HepG2 (cell line): ENCODE measurements at regions not wholly inside any gene's neighbourhood (a gene's known extent, or its start where the extent isn't known, plus 50 kb on each side); places are given as distances from the start of the nearest gene placed in this dataset.

ENCODE experiments used
- ATAC-seq: fragments of 200-7000 bp; cut with Tn5 transposase; 3 replicates; pipeline ENCODE4 v1.9.1; 2020; ENCODE audit warnings: mild to moderate bottlenecking, moderate library complexity
- BruUV-seq: library from RNA; stranded (reverse); fragments of 400-500 nt; replicated peaks from 2 replicates; lab custom pipeline; 2021; lab: Mats Ljungman, UMichigan
- CTCF ChIA-PET: fragments of 300-600 bp; formaldehyde crosslinking; extraction: SDS; loops from one replicate; lab custom pipeline; 2021; ENCODE audit warnings: low total read pairs, inconsistent platforms, low intra/inter-chr PET ratio; lab: Yijun Ruan, JAX
- POLR2A ChIA-PET: fragments of 350-600 bp; sonication (Branson Sonifier 250); formaldehyde crosslinking; loops from one replicate; lab custom pipeline; 2020; ENCODE audit warnings: antibody characterized with exemption, inconsistent platforms; lab: Yijun Ruan, JAX
- DNase-seq: peaks from one replicate; pipeline ENCODE4 v3.0.0-alpha.2; 2015; ENCODE audit warnings: low spot score
- FAIRE-seq: peaks from 3 replicates; lab custom pipeline; 2011; peaks lifted over from hg19 to GRCh38; lab: Jason Lieb, UNC
- H2AFZ ChIP-seq: one replicate; pipeline ENCODE4 v1.6.1; 2011; ENCODE audit warnings: low read length, inconsistent platforms
- H3K27ac ChIP-seq: fragments of 300-600 bp; 3 replicates; pipeline ENCODE4 v1.8.0; 2011; ENCODE audit warnings: mixed run types, mild to moderate bottlenecking, mixed read lengths, low read length, inconsistent platforms; ENCODE audit not compliant: insufficient read depth; ENCODE audit errors: extremely low read length
- H3K27me3 ChIP-seq, 2 experiments: fragments of 200-600 bp in 1 of 2; 2 replicates in 1 of 2; 3 replicates in 1 of 2; pipeline versions ENCODE4 v1.6.0 to v1.8.0; 2011; ENCODE audit warnings: low read length in 2 of 2, mild to moderate bottlenecking in 2 of 2, moderate library complexity in 2 of 2, inconsistent platforms in 1 of 2; ENCODE audit not compliant: insufficient read depth in 2 of 2, control insufficient read depth in 1 of 2
- H3K36me3 ChIP-seq, 2 experiments: fragments of 200-600 bp in 1 of 2; replicated peaks in 1 of 2; 2 replicates in 1 of 2; 3 replicates in 1 of 2; pipeline versions ENCODE4 v1.5.1 to v1.8.0; 2011; ENCODE audit warnings: low read length in 2 of 2, inconsistent platforms in 1 of 2; ENCODE audit not compliant: insufficient read depth in 2 of 2, control insufficient read depth in 1 of 2
- H3K4me1 ChIP-seq: 2 replicates; pipeline ENCODE4 v1.5.1; 2012; ENCODE audit warnings: low read length, inconsistent platforms; ENCODE audit not compliant: insufficient read depth
- H3K4me2 ChIP-seq: 2 replicates; pipeline ENCODE4 v1.6.0; 2011; ENCODE audit warnings: low read depth, low read length, inconsistent platforms
- H3K4me3 ChIP-seq, 3 experiments: fragments of 200-600 bp in 1 of 3; sonication (generic), shearing (Covaris generic) in 1 of 3; replicated peaks in 1 of 3; 2 replicates each; pipeline ENCODE4 v1.5.1; 2011 to 2016; ENCODE audit warnings: low read length in 3 of 3, inconsistent platforms in 2 of 3, low read depth in 2 of 3, mild to moderate bottlenecking in 2 of 3, control low read depth in 1 of 3, mixed read lengths in 1 of 3; ENCODE audit not compliant: insufficient read depth in 1 of 3
- H3K79me2 ChIP-seq: one replicate; pipeline ENCODE4 v1.6.1; 2011; ENCODE audit warnings: low read length, inconsistent platforms; ENCODE audit not compliant: insufficient read depth
- H3K9ac ChIP-seq: 2 replicates; pipeline ENCODE4 v1.6.0; 2011; ENCODE audit warnings: mild to moderate bottlenecking, low read depth, low read length, inconsistent platforms; ENCODE audit not compliant: insufficient read depth
- H3K9me3 ChIP-seq: 2 replicates; pipeline ENCODE4 v1.5.1; 2012; ENCODE audit warnings: mild to moderate bottlenecking, low read length
- H4K20me1 ChIP-seq: 2 replicates; pipeline ENCODE4 v1.6.0; 2011; ENCODE audit warnings: inconsistent platforms, mild to moderate bottlenecking, low read length, moderate library complexity; ENCODE audit not compliant: insufficient read depth
- CEBPG ChIP-seq: IDR thresholded peaks from 2 replicates; pipeline ENCODE4 v1.6.1; 2016
- ISL2 ChIP-seq: sonication (generic); formaldehyde crosslinking; IDR thresholded peaks from 2 replicates; pipeline ENCODE4 v1.5.0; 2020; ENCODE audit warnings: missing genetic modification reagents
- KDM4B ChIP-seq: sonication (generic); formaldehyde crosslinking; IDR thresholded peaks from 2 replicates; pipeline ENCODE4 v1.4.0; 2020; ENCODE audit warnings: missing genetic modification reagents
- MEF2D ChIP-seq: sonication (generic); formaldehyde crosslinking; IDR thresholded peaks from 2 replicates; pipeline ENCODE4 v1.5.1; 2020; ENCODE audit warnings: mild to moderate bottlenecking, missing genetic modification reagents
- SSRP1 ChIP-seq: IDR thresholded peaks from 2 replicates; pipeline ENCODE4 v1.6.1; 2016; ENCODE audit warnings: control low read depth
- STAG1 ChIP-seq: sonication (generic); formaldehyde crosslinking; IDR thresholded peaks from 2 replicates; pipeline ENCODE4 v1.4.0; 2020; ENCODE audit warnings: missing genetic modification reagents
- TBL1XR1 ChIP-seq: fragments of 150-350 bp; IDR thresholded peaks from 2 replicates; pipeline ENCODE4 v1.6.1; 2014; ENCODE audit warnings: borderline replicate concordance, low read length; ENCODE audit not compliant: partially characterized antibody
- ZNF530 ChIP-seq: sonication (generic); formaldehyde crosslinking; IDR thresholded peaks from 2 replicates; pipeline ENCODE4 v1.5.0; 2020; ENCODE audit warnings: low read depth, mild to moderate bottlenecking, missing genetic modification reagents
- WGBS: methylation state at CpG from one replicate; pipeline ENCODE4 v1.1.6; 2017; ENCODE audit warnings: low lambda C conversion rate; 5-methylcytosine and 5-hydroxymethylcytosine counted together
- in situ Hi-C: cut with HindIII; loops from 2 replicates; pipeline ENCODE4 v1.10.0; 2017; ENCODE audit warnings: low pct_unique_long_range_greater_than_20kb; ENCODE audit not compliant: extremely low pct_ligation_motif_present
- intact Hi-C: fragments of 100-400 bp; cut with micrococcal nuclease; formaldehyde crosslinking; loops from one replicate; pipeline ENCODE4 v1.10.0; 2022; ENCODE audit not compliant: unreplicated experiment
- TF ChIP-seq, protein P1 (sequence below): sonication (generic); formaldehyde crosslinking; IDR thresholded peaks from 2 replicates; pipeline ENCODE4 v1.4.0; 2020; ENCODE audit warnings: missing genetic modification reagents
- TF ChIP-seq, protein P2 (sequence below): sonication (generic); formaldehyde crosslinking; IDR thresholded peaks from 2 replicates; pipeline ENCODE4 v1.9.0; 2021; ENCODE audit warnings: mild to moderate bottlenecking, missing genetic modification reagents
- TF ChIP-seq, protein P3 (sequence below), 2 experiments: fragments of 450-650 bp in 1 of 2; sonication (generic) in 1 of 2; formaldehyde crosslinking; IDR thresholded peaks; 2 replicates each; pipeline versions ENCODE4 v1.5.0 to v1.8.0; 2020 to 2022; ENCODE audit warnings: mild to moderate bottlenecking in 1 of 2, missing genetic modification reagents in 1 of 2

DNA sequence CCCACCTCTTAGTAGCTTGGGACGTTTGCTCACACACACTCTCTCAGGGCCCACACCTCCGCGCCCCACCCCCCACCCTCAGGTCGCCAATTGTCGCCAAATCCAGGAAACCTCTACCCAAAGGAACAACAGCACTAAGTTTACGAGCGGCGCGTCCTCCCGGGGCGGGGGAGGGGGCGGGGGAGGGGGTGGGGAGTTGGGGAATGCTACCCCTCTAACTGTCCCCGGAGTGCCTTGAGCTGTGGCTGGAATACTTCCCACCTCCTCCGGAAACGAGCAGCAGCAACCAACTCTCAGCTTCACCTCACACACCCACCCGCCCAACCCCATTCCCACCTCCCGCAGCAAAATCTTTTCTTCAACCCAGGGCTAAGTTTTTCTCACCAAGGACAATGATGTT is 135.6 kb upstream of the ZIC3 start:
- intact Hi-C loops, result no loop called here

DNA sequence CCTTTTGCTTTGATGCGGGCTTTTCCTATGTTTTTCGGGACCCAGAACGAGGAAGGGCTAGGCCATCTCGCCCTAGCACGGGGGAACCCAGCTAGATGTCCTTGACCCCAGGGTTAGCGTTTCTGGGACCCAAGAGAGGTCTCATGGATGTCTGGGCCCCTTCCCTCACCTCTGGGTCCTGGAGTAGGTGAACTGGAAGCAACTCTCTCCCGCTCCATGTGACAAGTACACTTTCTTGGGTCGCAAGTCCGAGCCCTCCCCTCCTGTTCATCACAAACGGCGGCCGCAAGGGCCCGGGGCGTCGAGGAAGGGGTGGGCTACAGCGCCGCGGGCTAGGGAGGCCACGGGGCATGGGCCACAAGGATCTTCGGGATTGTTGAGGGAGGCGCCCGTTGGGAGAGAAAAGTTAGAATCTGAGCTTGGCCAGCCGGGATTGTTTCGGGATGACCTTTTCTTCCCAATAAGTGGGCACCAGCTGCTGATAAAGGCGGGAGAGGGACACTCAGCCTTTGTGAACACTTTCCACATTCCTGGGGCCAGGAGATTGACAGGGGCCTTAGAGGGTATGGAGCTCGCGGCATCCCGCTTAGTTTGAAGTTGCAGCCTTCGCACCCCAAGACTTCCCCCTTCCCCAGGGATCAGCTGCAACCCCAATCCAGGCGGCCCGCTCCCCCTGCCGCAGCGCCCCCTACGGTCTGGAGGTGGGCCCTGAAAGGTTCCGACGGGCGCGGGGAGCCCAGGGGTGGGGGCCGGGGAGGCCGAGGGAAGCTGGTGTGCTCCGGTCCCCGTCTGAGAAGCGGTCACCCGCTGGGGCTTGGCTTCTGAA is 136.9 kb upstream of the ZIC3 start:
- H3K79me2 ChIP-seq, result no peaks in the 10 kb centered on the region
- POLR2A ChIA-PET, result no interaction called here
- no peak for ATAC-seq
- H3K9ac ChIP-seq, result no peak overlapping the region
- peaks cover 0 to 10% of the 10 kb centered on the region in 2 experiments; a peak in 2 of 5 replicates for H3K27me3 ChIP-seq
- intact Hi-C loops, result no loop called here
- in situ Hi-C loops, result no loop called here
- no peaks in the 10 kb centered on the region for H3K4me1 ChIP-seq
- no peak for DNase-seq
- no peak for TF ChIP-seq CEBPG (CRISPR knock-in tag)
- TF ChIP-seq, protein P1, sequence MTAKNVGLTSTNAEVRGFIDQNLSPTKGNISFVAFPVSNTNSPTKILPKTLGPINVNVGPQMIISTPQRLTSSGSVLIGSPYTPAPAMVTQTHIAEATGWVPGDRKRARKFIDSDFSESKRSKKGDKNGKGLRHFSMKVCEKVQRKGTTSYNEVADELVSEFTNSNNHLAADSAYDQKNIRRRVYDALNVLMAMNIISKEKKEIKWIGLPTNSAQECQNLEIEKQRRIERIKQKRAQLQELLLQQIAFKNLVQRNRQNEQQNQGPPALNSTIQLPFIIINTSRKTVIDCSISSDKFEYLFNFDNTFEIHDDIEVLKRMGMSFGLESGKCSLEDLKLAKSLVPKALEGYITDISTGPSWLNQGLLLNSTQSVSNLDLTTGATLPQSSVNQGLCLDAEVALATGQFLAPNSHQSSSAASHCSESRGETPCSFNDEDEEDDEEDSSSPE (CRISPR knock-in tag), result no peak
- TF ChIP-seq STAG1, result no peak
- no peak for TF ChIP-seq ISL2 (CRISPR knock-in tag)
- TF ChIP-seq, protein P2, sequence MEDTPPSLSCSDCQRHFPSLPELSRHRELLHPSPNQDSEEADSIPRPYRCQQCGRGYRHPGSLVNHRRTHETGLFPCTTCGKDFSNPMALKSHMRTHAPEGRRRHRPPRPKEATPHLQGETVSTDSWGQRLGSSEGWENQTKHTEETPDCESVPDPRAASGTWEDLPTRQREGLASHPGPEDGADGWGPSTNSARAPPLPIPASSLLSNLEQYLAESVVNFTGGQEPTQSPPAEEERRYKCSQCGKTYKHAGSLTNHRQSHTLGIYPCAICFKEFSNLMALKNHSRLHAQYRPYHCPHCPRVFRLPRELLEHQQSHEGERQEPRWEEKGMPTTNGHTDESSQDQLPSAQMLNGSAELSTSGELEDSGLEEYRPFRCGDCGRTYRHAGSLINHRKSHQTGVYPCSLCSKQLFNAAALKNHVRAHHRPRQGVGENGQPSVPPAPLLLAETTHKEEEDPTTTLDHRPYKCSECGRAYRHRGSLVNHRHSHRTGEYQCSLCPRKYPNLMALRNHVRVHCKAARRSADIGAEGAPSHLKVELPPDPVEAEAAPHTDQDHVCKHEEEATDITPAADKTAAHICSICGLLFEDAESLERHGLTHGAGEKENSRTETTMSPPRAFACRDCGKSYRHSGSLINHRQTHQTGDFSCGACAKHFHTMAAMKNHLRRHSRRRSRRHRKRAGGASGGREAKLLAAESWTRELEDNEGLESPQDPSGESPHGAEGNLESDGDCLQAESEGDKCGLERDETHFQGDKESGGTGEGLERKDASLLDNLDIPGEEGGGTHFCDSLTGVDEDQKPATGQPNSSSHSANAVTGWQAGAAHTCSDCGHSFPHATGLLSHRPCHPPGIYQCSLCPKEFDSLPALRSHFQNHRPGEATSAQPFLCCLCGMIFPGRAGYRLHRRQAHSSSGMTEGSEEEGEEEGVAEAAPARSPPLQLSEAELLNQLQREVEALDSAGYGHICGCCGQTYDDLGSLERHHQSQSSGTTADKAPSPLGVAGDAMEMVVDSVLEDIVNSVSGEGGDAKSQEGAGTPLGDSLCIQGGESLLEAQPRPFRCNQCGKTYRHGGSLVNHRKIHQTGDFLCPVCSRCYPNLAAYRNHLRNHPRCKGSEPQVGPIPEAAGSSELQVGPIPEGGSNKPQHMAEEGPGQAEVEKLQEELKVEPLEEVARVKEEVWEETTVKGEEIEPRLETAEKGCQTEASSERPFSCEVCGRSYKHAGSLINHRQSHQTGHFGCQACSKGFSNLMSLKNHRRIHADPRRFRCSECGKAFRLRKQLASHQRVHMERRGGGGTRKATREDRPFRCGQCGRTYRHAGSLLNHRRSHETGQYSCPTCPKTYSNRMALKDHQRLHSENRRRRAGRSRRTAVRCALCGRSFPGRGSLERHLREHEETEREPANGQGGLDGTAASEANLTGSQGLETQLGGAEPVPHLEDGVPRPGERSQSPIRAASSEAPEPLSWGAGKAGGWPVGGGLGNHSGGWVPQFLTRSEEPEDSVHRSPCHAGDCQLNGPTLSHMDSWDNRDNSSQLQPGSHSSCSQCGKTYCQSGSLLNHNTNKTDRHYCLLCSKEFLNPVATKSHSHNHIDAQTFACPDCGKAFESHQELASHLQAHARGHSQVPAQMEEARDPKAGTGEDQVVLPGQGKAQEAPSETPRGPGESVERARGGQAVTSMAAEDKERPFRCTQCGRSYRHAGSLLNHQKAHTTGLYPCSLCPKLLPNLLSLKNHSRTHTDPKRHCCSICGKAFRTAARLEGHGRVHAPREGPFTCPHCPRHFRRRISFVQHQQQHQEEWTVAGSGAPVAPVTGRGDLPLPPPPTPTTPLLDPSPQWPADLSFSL (CRISPR knock-in tag), result no peak
- no peak overlapping the region for H2AFZ ChIP-seq
- no peak overlapping the region for H3K27ac ChIP-seq
- no peaks in the 10 kb centered on the region for H3K9me3 ChIP-seq
- no peak for FAIRE-seq
- no peaks in the 10 kb centered on the region for H3K36me3 ChIP-seq
- H3K4me2 ChIP-seq, result no peak overlapping the region
- WGBS, result 26% methylated on average over 8 of the region's 44 CpGs
- BruUV-seq, result no TSS peak
- no peaks in the 10 kb centered on the region for H4K20me1 ChIP-seq
- CTCF ChIA-PET, result no interaction called here
- no peak overlapping the region for H3K4me3 ChIP-seq

More for the DNA sequence above, 135.6 kb upstream of the ZIC3 start:
- no peak overlapping the region for H3K27ac ChIP-seq
- DNase-seq (no peak), FAIRE-seq (no peak), ATAC-seq (no peak)
- H3K79me2 ChIP-seq, result no peaks in the 10 kb centered on the region
- H3K27me3 ChIP-seq, result peaks cover 0 to 10% of the 10 kb centered on the region in 2 experiments; a peak in 2 of 5 replicates
- 40% methylated on average over 3 of the region's 17 CpGs for WGBS
- no peak overlapping the region for H3K4me3 ChIP-seq
- no peak overlapping the region for H3K4me2 ChIP-seq
- in situ Hi-C loops, result no loop called here
- no peaks in the 10 kb centered on the region for H3K4me1 ChIP-seq
- ChIA-PET POLR2A (no interaction called here), CTCF (no interaction called here)
- H3K36me3 ChIP-seq, result no peaks in the 10 kb centered on the region
- H2AFZ ChIP-seq, result no peak overlapping the region
- H3K9ac ChIP-seq, result no peak overlapping the region
- no peak for TF ChIP-seq MEF2D (CRISPR knock-in tag)
- no peak for TF ChIP-seq KDM4B (CRISPR knock-in tag)
- no peak for TF ChIP-seq ZNF530 (CRISPR knock-in tag)
- TF ChIP-seq, protein P3, sequence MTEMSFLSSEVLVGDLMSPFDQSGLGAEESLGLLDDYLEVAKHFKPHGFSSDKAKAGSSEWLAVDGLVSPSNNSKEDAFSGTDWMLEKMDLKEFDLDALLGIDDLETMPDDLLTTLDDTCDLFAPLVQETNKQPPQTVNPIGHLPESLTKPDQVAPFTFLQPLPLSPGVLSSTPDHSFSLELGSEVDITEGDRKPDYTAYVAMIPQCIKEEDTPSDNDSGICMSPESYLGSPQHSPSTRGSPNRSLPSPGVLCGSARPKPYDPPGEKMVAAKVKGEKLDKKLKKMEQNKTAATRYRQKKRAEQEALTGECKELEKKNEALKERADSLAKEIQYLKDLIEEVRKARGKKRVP (CRISPR knock-in tag; IDR thresholded peaks at IDR 0.05), result no peak
- no peak for TF ChIP-seq TBL1XR1
- TF ChIP-seq SSRP1 (CRISPR knock-in tag), result no peak
- H4K20me1 ChIP-seq, result no peaks in the 10 kb centered on the region
- no peaks in the 10 kb centered on the region for H3K9me3 ChIP-seq
- no TSS peak for BruUV-seq
